Posterior vena cava (tissue), 2 donors: ENCODE measurements at regions not wholly inside any gene's neighbourhood (a gene's known extent, or its start where the extent isn't known, plus 50 kb on each side); places are given as distances from the start of the nearest gene placed in this dataset.
"Not testable (repeated sequence)": the region's sequence is repeated elsewhere in the genome, so short reads cannot be mapped to it uniquely, and the experiment has no call there.

ENCODE experiments used
- DNase-seq: peaks from one replicate; pipeline ENCODE4 v3.0.0-alpha.2; 2020; ENCODE audit warnings: low spot score
- intact Hi-C, 2 donors: fragments of 100-400 bp; cut with DNase I; formaldehyde crosslinking; loops; one replicate each; pipeline versions ENCODE4 v1.14.1 to v1.14.2; 2022 to 2023
- donor health status: DM: yes; HTN: yes; CAD: no.
- donor health status: DM: yes; HTN: yes; CAD: no.

GRCh38 chr10:78424050-78424449 lies 390.4 kb downstream of the RPS24 start:
- DNase-seq, intact Hi-C loops: not testable (repeated sequence)

- peak; percentile 8 for DNase-seq
- intact Hi-C loops = no loop called here
Measured at GRCh38 chr10:78424723-78425122, 391.1 kb downstream of the RPS24 start.

GRCh38 chr10:78426181-78426580 lies 392.5 kb downstream of the RPS24 start:
- DNase-seq = no peak
- intact Hi-C loops = no loop called here

- no peak for DNase-seq
- intact Hi-C loops = no loop called here
Measured at GRCh38 chr10:78427497-78428031, 393.9 kb downstream of the RPS24 start.

GRCh38 chr10:78428579-78428978 lies 394.9 kb downstream of the RPS24 start:
- intact Hi-C loops = no loop called here
- DNase-seq = no peak

GRCh38 chr10:78429984-78430383 lies 396.3 kb downstream of the RPS24 start:
- intact Hi-C loops = no loop called here
- no peak for DNase-seq

- DNase-seq = peak; percentile 63
- intact Hi-C loops = no loop called here
Measured at GRCh38 chr10:78432583-78432982, 398.9 kb downstream of the RPS24 start.

GRCh38 chr10:78433076-78433595 lies 399.5 kb downstream of the RPS24 start:
- intact Hi-C loops = no loop called here
- DNase-seq = peak; percentile 80

GRCh38 chr10:78433766-78434535 lies 400.3 kb downstream of the RPS24 start:
- intact Hi-C loops = no loop called here
- DNase-seq = peak; percentile 76

- intact Hi-C loops = no loop called here
- DNase-seq = no peak
Measured at GRCh38 chr10:78434886-78435285, 401.2 kb downstream of the RPS24 start.

- intact Hi-C loops = no loop called here
- DNase-seq = no peak
Measured at GRCh38 chr10:78435484-78436221, 402.0 kb downstream of the RPS24 start.

- DNase-seq = no peak
- intact Hi-C loops = no loop called here
Measured at GRCh38 chr10:78436222-78436573, 402.5 kb downstream of the RPS24 start.

- peak; percentile 55 for DNase-seq
- intact Hi-C loops = no loop called here
Measured at GRCh38 chr10:78436706-78437406, 403.2 kb downstream of the RPS24 start.

GRCh38 chr10:78437407-78437768 lies 403.7 kb downstream of the RPS24 start:
- intact Hi-C loops = no loop called here
- no peak for DNase-seq

- intact Hi-C loops = no loop called here
- DNase-seq = peak; percentile 58
Measured at GRCh38 chr10:78437998-78438906, 404.6 kb downstream of the RPS24 start.

GRCh38 chr10:78438907-78439809 lies 405.5 kb downstream of the RPS24 start:
- peak; percentile 69 for DNase-seq
- intact Hi-C loops = no loop called here

- DNase-seq = no peak
- intact Hi-C loops = no loop called here
Measured at GRCh38 chr10:78441010-78441409, 407.3 kb downstream of the RPS24 start.

- no peak for DNase-seq
- intact Hi-C loops = no loop called here
Measured at GRCh38 chr10:78441694-78442093, 408.0 kb downstream of the RPS24 start.
